GM11168 (cell line): ENCODE measurements at regions not wholly inside any gene's neighbourhood (a gene's known extent, or its start where the extent isn't known, plus 50 kb on each side); places are given as distances from the start of the nearest gene placed in this dataset.

Experiments used
- in situ Hi-C: fragments of 300-500 bp; cut with MboI; formaldehyde crosslinking; loops from one replicate; pipeline ENCODE4 v1.12.0; 2022; ENCODE audit warnings: low sequenced_read_pairs; ENCODE audit not compliant: unreplicated experiment

GRCh38 chr22:26985206-26985605 is 327.8 kb downstream of the MIAT start:
- in situ Hi-C loops, result no loop called here

- in situ Hi-C loops, result no loop called here
These were observed 328.8 kb downstream of the MIAT start for GRCh38 chr22:26985931-26986782.

- in situ Hi-C loops, result no loop called here
These were observed 329.5 kb downstream of the MIAT start for GRCh38 chr22:26986884-26987283.

GRCh38 chr22:26990503-26991189 is 333.3 kb downstream of the MIAT start:
- in situ Hi-C loops, result no loop called here

- in situ Hi-C loops, result no loop called here
These were observed 335.2 kb downstream of the MIAT start for GRCh38 chr22:26992556-26992955.

GRCh38 chr22:26993886-26994285 is 336.5 kb downstream of the MIAT start:
- in situ Hi-C loops, result no loop called here

- in situ Hi-C loops, result no loop called here
These were observed 337.4 kb downstream of the MIAT start for GRCh38 chr22:26994801-26995200.

- in situ Hi-C loops, result no loop called here
These were observed 337.8 kb downstream of the MIAT start for GRCh38 chr22:26995235-26995634.

GRCh38 chr22:26996154-26996553 is 338.8 kb downstream of the MIAT start:
- in situ Hi-C loops, result no loop called here

- in situ Hi-C loops, result no loop called here
These were observed 340.7 kb downstream of the MIAT start for GRCh38 chr22:26998129-26998528.

- in situ Hi-C loops, result no loop called here
These were observed 341.3 kb downstream of the MIAT start for GRCh38 chr22:26998716-26999115.

- in situ Hi-C loops, result no loop called here
These were observed 345.9 kb downstream of the MIAT start for GRCh38 chr22:27003297-27003696.

GRCh38 chr22:27004434-27004833 is 347.0 kb downstream of the MIAT start:
- in situ Hi-C loops, result no loop called here

GRCh38 chr22:27008454-27008853 is 351.1 kb downstream of the MIAT start:
- in situ Hi-C loops, result no loop called here

GRCh38 chr22:27011133-27011532 is 353.7 kb downstream of the MIAT start:
- in situ Hi-C loops, result no loop called here

- in situ Hi-C loops, result no loop called here
These were observed 354.3 kb downstream of the MIAT start for GRCh38 chr22:27011717-27012116.

GRCh38 chr22:27019827-27020226 is 362.4 kb downstream of the MIAT start:
- in situ Hi-C loops, result no loop called here

GRCh38 chr22:27022274-27022895 is 365.0 kb downstream of the MIAT start:
- in situ Hi-C loops, result no loop called here

GRCh38 chr22:27022896-27023361 is 365.5 kb downstream of the MIAT start:
- in situ Hi-C loops, result no loop called here

GRCh38 chr22:27023591-27023990 is 366.2 kb downstream of the MIAT start:
- in situ Hi-C loops, result no loop called here

- in situ Hi-C loops, result no loop called here
These were observed 367.6 kb downstream of the MIAT start for GRCh38 chr22:27024982-27025381.
